Activated CD4-positive, alpha-beta memory T cell treated with anti-CD3 and anti-CD28 coated beads, Interleukin-2, amount 10 ng/mL, durations not matched to agents 7 days and 5 days (primary cell): ENCODE measurements at regions not wholly inside any gene's neighbourhood (a gene's known extent, or its start where the extent isn't known, plus 50 kb on each side); places are given as distances from the start of the nearest gene placed in this dataset.
"Not testable (repeated sequence)": the region's sequence is repeated elsewhere in the genome, so short reads cannot be mapped to it uniquely, and the experiment has no call there.

Source experiments
- CTCF ChIA-PET: fragments of 350-600 bp; sonication (Branson Sonifier 250); formaldehyde crosslinking; loops from one replicate; lab custom pipeline; 2021; ENCODE audit warnings: antibody characterized with exemption, inconsistent platforms; lab: Charles Lee
- POLR2A ChIA-PET: fragments of 350-600 bp; sonication (Branson Sonifier 250); formaldehyde crosslinking; loops from one replicate; lab custom pipeline; 2021; ENCODE audit warnings: antibody characterized with exemption; lab: Charles Lee
- DNase-seq: peaks from one replicate; pipeline ENCODE4 v3.0.0-alpha.2; 2020
- H3K27ac Mint-ChIP-seq: one replicate; pipeline ENCODE4 v1.8.0; 2021; ENCODE audit warnings: mild to moderate bottlenecking, mixed read lengths
- H3K27me3 Mint-ChIP-seq: one replicate; pipeline ENCODE4 v1.8.0; 2021; ENCODE audit warnings: mixed read lengths
- H3K36me3 Mint-ChIP-seq: one replicate; pipeline ENCODE4 v1.8.0; 2021; ENCODE audit warnings: low read depth, mixed read lengths
- H3K4me1 Mint-ChIP-seq: one replicate; pipeline ENCODE4 v1.8.0; 2021; ENCODE audit warnings: mixed read lengths
- H3K4me3 Mint-ChIP-seq: one replicate; pipeline ENCODE4 v1.8.0; 2021; ENCODE audit warnings: mild to moderate bottlenecking, mixed read lengths
- H3K9me3 Mint-ChIP-seq: one replicate; pipeline ENCODE4 v1.8.0; 2021; ENCODE audit warnings: mixed read lengths

GRCh38 chr7:4450483-4450882 lies 231.6 kb upstream of the FOXK1 start:
- CTCF ChIA-PET: no interaction called here
- Mint-ChIP-seq H3K9me3 (peaks cover 23% of the 10 kb centered on the region), H3K4me3 (no peak overlapping the region), H3K27ac (no peak overlapping the region), H3K36me3 (no peaks in the 10 kb centered on the region), H3K27me3 (no peaks in the 10 kb centered on the region), H3K4me1 (no peaks in the 10 kb centered on the region)
- POLR2A ChIA-PET: no interaction called here
- no peak for DNase-seq

- Mint-ChIP-seq H3K4me1 (no peaks in the 10 kb centered on the region), H3K4me3 (no peak overlapping the region), H3K36me3 (no peaks in the 10 kb centered on the region), H3K9me3 (no peaks in the 10 kb centered on the region), H3K27me3 (no peaks in the 10 kb centered on the region), H3K27ac (no peak overlapping the region)
- no peak for DNase-seq
- ChIA-PET CTCF (no interaction called here), POLR2A (no interaction called here)
Observed at GRCh38 chr7:4460597-4460996, 221.5 kb upstream of the FOXK1 start.

- Mint-ChIP-seq H3K9me3 (no peaks in the 10 kb centered on the region), H3K27me3 (no peaks in the 10 kb centered on the region), H3K4me1 (no peaks in the 10 kb centered on the region), H3K4me3 (no peak overlapping the region), H3K36me3 (no peaks in the 10 kb centered on the region), H3K27ac (no peak overlapping the region)
- ChIA-PET CTCF (no interaction called here), POLR2A (no interaction called here)
- DNase-seq: no peak
Observed at GRCh38 chr7:4461531-4461930, 220.6 kb upstream of the FOXK1 start.

GRCh38 chr7:4468320-4469102 lies 213.6 kb upstream of the FOXK1 start:
- POLR2A ChIA-PET: no interaction called here
- H3K27me3 Mint-ChIP-seq: no peaks in the 10 kb centered on the region
- CTCF ChIA-PET: no interaction called here
- H3K4me3 Mint-ChIP-seq: no peak overlapping the region
- no peaks in the 10 kb centered on the region for H3K36me3 Mint-ChIP-seq
- no peaks in the 10 kb centered on the region for H3K4me1 Mint-ChIP-seq
- peaks cover 2% of the 10 kb centered on the region for H3K9me3 Mint-ChIP-seq
- no peak for DNase-seq
- H3K27ac Mint-ChIP-seq: no peak overlapping the region

- Mint-ChIP-seq H3K27ac (no peak overlapping the region), H3K9me3 (peaks cover 2% of the 10 kb centered on the region), H3K36me3 (no peaks in the 10 kb centered on the region), H3K4me3 (no peak overlapping the region), H3K4me1 (no peaks in the 10 kb centered on the region), H3K27me3 (no peaks in the 10 kb centered on the region)
- ChIA-PET POLR2A (no interaction called here), CTCF (no interaction called here)
- no peak for DNase-seq
Observed at GRCh38 chr7:4470246-4470645, 211.8 kb upstream of the FOXK1 start.

- CTCF ChIA-PET: no interaction called here
- no peak for DNase-seq
- Mint-ChIP-seq H3K4me1 (no peaks in the 10 kb centered on the region), H3K9me3 (peaks cover 2% of the 10 kb centered on the region), H3K4me3 (no peak overlapping the region), H3K36me3 (no peaks in the 10 kb centered on the region), H3K27ac (no peak overlapping the region), H3K27me3 (no peaks in the 10 kb centered on the region)
- POLR2A ChIA-PET: no interaction called here
Observed at GRCh38 chr7:4472728-4473127, 209.4 kb upstream of the FOXK1 start.

GRCh38 chr7:4479367-4480039 lies 202.6 kb upstream of the FOXK1 start:
- Mint-ChIP-seq H3K9me3 (peaks cover 11% of the 10 kb centered on the region), H3K27me3 (no peaks in the 10 kb centered on the region), H3K4me3 (no peak overlapping the region), H3K4me1 (no peaks in the 10 kb centered on the region), H3K36me3 (no peaks in the 10 kb centered on the region), H3K27ac (no peak overlapping the region)
- DNase-seq: no peak
- POLR2A ChIA-PET: no interaction called here
- CTCF ChIA-PET: no interaction called here

GRCh38 chr7:4480131-4480530 lies 202.0 kb upstream of the FOXK1 start:
- H3K36me3 Mint-ChIP-seq, POLR2A ChIA-PET, H3K27ac Mint-ChIP-seq, H3K27me3 Mint-ChIP-seq, DNase-seq, H3K4me3 Mint-ChIP-seq, CTCF ChIA-PET, H3K4me1 Mint-ChIP-seq: not testable (repeated sequence)
- peaks cover 11% of the 10 kb centered on the region for H3K9me3 Mint-ChIP-seq

- Mint-ChIP-seq H3K27ac (no peak overlapping the region), H3K4me3 (no peak overlapping the region), H3K36me3 (no peaks in the 10 kb centered on the region), H3K27me3 (no peaks in the 10 kb centered on the region), H3K9me3 (peaks cover 11% of the 10 kb centered on the region), H3K4me1 (no peaks in the 10 kb centered on the region)
- CTCF ChIA-PET: no interaction called here
- DNase-seq: no peak
- POLR2A ChIA-PET: no interaction called here
Observed at GRCh38 chr7:4483851-4484250, 198.2 kb upstream of the FOXK1 start.

- DNase-seq: no peak
- H3K36me3 Mint-ChIP-seq: no peaks in the 10 kb centered on the region
Observed at GRCh38 chr7:4484545-4484944, 197.6 kb upstream of the FOXK1 start.

GRCh38 chr7:4486907-4487306 lies 195.2 kb upstream of the FOXK1 start:
- no peak overlapping the region for H3K4me3 Mint-ChIP-seq

More at GRCh38 chr7:4484545-4484944, 197.6 kb upstream of the FOXK1 start:
- CTCF ChIA-PET: no interaction called here
- no peak overlapping the region for H3K27ac Mint-ChIP-seq
- H3K4me3 Mint-ChIP-seq: no peak overlapping the region
- no peaks in the 10 kb centered on the region for H3K27me3 Mint-ChIP-seq
- POLR2A ChIA-PET: no interaction called here
- no peaks in the 10 kb centered on the region for H3K4me1 Mint-ChIP-seq
- H3K9me3 Mint-ChIP-seq: peaks cover 11% of the 10 kb centered on the region

GRCh38 chr7:4496911-4497310 lies 185.2 kb upstream of the FOXK1 start:
- H3K4me1 Mint-ChIP-seq, H3K27ac Mint-ChIP-seq, CTCF ChIA-PET, H3K27me3 Mint-ChIP-seq, H3K36me3 Mint-ChIP-seq, POLR2A ChIA-PET, H3K4me3 Mint-ChIP-seq, DNase-seq: not testable (repeated sequence)
- peaks cover 18% of the 10 kb centered on the region for H3K9me3 Mint-ChIP-seq

More at GRCh38 chr7:4486907-4487306, 195.2 kb upstream of the FOXK1 start:
- Mint-ChIP-seq H3K36me3 (no peaks in the 10 kb centered on the region), H3K9me3 (peaks cover 7% of the 10 kb centered on the region), H3K27me3 (no peaks in the 10 kb centered on the region), H3K27ac (no peak overlapping the region), H3K4me1 (no peaks in the 10 kb centered on the region)
- no peak for DNase-seq
- CTCF ChIA-PET: no interaction called here
- POLR2A ChIA-PET: no interaction called here

- Mint-ChIP-seq H3K36me3 (no peaks in the 10 kb centered on the region), H3K9me3 (peaks cover 14% of the 10 kb centered on the region), H3K27me3 (no peaks in the 10 kb centered on the region), H3K4me3 (no peak overlapping the region), H3K4me1 (no peaks in the 10 kb centered on the region), H3K27ac (no peak overlapping the region)
- ChIA-PET CTCF (no interaction called here), POLR2A (no interaction called here)
- DNase-seq: no peak
Observed at GRCh38 chr7:4500812-4501211, 181.3 kb upstream of the FOXK1 start.

GRCh38 chr7:4507886-4508285 lies 174.2 kb upstream of the FOXK1 start:
- CTCF ChIA-PET, H3K4me1 Mint-ChIP-seq, DNase-seq, H3K27ac Mint-ChIP-seq, H3K4me3 Mint-ChIP-seq, POLR2A ChIA-PET, H3K27me3 Mint-ChIP-seq, H3K36me3 Mint-ChIP-seq: not testable (repeated sequence)
- H3K9me3 Mint-ChIP-seq: peaks cover 20% of the 10 kb centered on the region
